Sigmoid colon (tissue), 6 donors: ENCODE measurements at regions not wholly inside any gene's neighbourhood (a gene's known extent, or its start where the extent isn't known, plus 50 kb on each side); places are given as distances from the start of the nearest gene placed in this dataset.

Experiments used
- DNase-seq: peaks from one replicate; pipeline ENCODE4 v3.0.0-alpha.2; 2019
- H3K27ac ChIP-seq, 4 donors: fragments of 200-600 bp; sonication (generic); one replicate each; pipeline ENCODE4 v1.5.1; 2016 to 2019; ENCODE audit warnings: mild to moderate bottlenecking in 1 of 4
- H3K27me3 ChIP-seq, 3 donors: fragments of 200-600 bp; sonication (generic); one replicate each; pipeline ENCODE4 v1.5.1; 2019; ENCODE audit warnings: mild to moderate bottlenecking in 1 of 3
- H3K36me3 ChIP-seq, 4 donors: fragments of 200-600 bp; sonication (generic); one replicate each; pipeline ENCODE4 v1.5.1; 2016 to 2019
- H3K4me1 ChIP-seq, 4 donors: fragments of 200-600 bp; sonication (generic); one replicate each; pipeline ENCODE4 v1.5.1; 2017 to 2019
- H3K4me3 ChIP-seq, 4 donors: fragments of 200-600 bp; sonication (generic); one replicate each; pipeline ENCODE4 v1.5.1; 2017 to 2019; ENCODE audit warnings: mild to moderate bottlenecking in 2 of 4, moderate library complexity in 1 of 4
- H3K9me3 ChIP-seq, 4 donors: fragments of 200-600 bp in 3 of 4; sonication (generic) in 3 of 4; one replicate each; pipeline versions ENCODE4 v1.5.1 to v1.6.1; 2013 to 2019
- EP300 ChIP-seq, 4 donors: sonication (generic); formaldehyde crosslinking; IDR thresholded peaks; one replicate each; pipeline ENCODE4 v1.6.1; 2017; ENCODE audit warnings: antibody characterized with exemption in 4 of 4
- POLR2A ChIP-seq, 2 donors: fragments of 450-650 bp; IDR thresholded peaks; one replicate each; pipeline ENCODE4 v1.6.1; 2016; ENCODE audit warnings: antibody characterized with exemption in 2 of 2, mild to moderate bottlenecking in 2 of 2, moderate library complexity in 2 of 2
- POLR2AphosphoS5 ChIP-seq, 4 donors: sonication (generic); formaldehyde crosslinking; IDR thresholded peaks; one replicate each; pipeline ENCODE4 v1.6.1; 2017; ENCODE audit warnings: antibody characterized with exemption in 4 of 4
- WGBS, 2 donors: extraction: QIAGEN DNeasy Blood & Tissue Kit; methylation state at CpG; one replicate each; pipeline ENCODE4 v1.1.7; 2013; 5-methylcytosine and 5-hydroxymethylcytosine counted together
- intact Hi-C: fragments of 100-400 bp; cut with DNase I; formaldehyde crosslinking; loops from one replicate; pipeline ENCODE4 v1.15.1; 2023
- TF ChIP-seq, protein P1 (sequence below), 4 experiments: fragments of 450-650 bp in 3 of 4; fragments of 200-600 bp in 1 of 4; IDR thresholded peaks; one replicate each; pipeline ENCODE4 v1.5.1; 2016 to 2019; ENCODE audit warnings: antibody characterized with exemption in 4 of 4, mild to moderate bottlenecking in 3 of 4, moderate library complexity in 2 of 4
- donor health status: healthy with polysubstance abuse.
- donor health status: healthy.

DNA sequence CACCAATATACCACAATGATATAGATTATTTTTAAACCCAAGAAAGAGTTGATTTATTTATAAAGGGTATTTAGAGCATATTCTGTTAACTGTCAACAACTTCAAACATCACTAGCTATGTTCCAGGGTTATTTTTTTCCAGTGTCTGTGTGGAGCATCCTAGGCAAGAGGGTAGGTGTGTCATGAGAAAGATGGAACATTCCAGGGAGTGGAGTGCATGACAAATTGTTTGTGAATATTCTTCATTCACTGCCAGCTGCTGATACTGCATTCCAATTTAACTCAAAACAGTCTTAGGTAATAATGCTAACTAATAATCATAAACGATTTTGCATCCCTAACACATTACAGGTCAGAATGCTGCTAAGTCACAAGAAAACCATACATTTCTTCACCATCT lies 148.7 kb upstream of the RASGEF1B start:
- WGBS, 2 donors: 81 to 84% methylated on average over 1 of the region's 1 CpG
- Histone ChIP-seq H3K27me3 (no peaks in the 10 kb centered on the region), H3K36me3 (no peaks in the 10 kb centered on the region), H3K4me1 (no peaks in the 10 kb centered on the region), H3K9me3 (no peaks in the 10 kb centered on the region), H3K27ac (no peak overlapping the region), H3K4me3 (no peak overlapping the region)
- DNase-seq: no peak
- intact Hi-C loops: no loop called here
- TF ChIP-seq, protein P1, sequence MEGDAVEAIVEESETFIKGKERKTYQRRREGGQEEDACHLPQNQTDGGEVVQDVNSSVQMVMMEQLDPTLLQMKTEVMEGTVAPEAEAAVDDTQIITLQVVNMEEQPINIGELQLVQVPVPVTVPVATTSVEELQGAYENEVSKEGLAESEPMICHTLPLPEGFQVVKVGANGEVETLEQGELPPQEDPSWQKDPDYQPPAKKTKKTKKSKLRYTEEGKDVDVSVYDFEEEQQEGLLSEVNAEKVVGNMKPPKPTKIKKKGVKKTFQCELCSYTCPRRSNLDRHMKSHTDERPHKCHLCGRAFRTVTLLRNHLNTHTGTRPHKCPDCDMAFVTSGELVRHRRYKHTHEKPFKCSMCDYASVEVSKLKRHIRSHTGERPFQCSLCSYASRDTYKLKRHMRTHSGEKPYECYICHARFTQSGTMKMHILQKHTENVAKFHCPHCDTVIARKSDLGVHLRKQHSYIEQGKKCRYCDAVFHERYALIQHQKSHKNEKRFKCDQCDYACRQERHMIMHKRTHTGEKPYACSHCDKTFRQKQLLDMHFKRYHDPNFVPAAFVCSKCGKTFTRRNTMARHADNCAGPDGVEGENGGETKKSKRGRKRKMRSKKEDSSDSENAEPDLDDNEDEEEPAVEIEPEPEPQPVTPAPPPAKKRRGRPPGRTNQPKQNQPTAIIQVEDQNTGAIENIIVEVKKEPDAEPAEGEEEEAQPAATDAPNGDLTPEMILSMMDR (IDR thresholded peaks at IDR 0.05): no peak
- TF ChIP-seq POLR2AphosphoS5 (IDR thresholded peaks at IDR 0.05) (no peak), POLR2A (IDR thresholded peaks at IDR 0.05) (no peak), EP300 (IDR thresholded peaks at IDR 0.05) (no peak)

DNA sequence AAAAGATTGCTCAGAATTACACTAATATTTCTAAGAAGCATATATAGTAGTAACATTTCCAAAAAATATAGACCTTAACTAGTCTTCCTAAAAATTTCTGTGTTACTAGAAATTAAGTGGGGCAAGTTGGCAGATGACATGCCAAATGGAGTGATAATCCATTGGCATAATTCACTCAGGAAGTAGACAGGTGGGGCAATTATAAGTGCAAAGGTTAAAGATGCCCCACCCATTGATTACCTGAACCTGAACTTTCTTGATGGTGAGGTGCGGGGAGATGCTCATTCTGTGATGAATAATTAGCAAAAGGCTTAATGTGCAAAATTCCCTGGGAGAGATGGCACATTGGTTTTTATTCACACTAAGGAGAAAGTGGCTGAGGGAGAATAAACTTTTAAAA lies 145.8 kb upstream of the RASGEF1B start:
- Histone ChIP-seq H3K27me3 (no peaks in the 10 kb centered on the region), H3K9me3 (no peaks in the 10 kb centered on the region), H3K27ac (no peak overlapping the region), H3K4me3 (no peak overlapping the region), H3K36me3 (no peaks in the 10 kb centered on the region), H3K4me1 (no peaks in the 10 kb centered on the region)
- no peak for DNase-seq
- intact Hi-C loops: no loop called here
- WGBS, 2 donors: 24 to 85% methylated on average over 1 of the region's 1 CpG
- TF ChIP-seq POLR2AphosphoS5 (IDR thresholded peaks at IDR 0.05) (no peak), POLR2A (IDR thresholded peaks at IDR 0.05) (no peak), EP300 (IDR thresholded peaks at IDR 0.05) (no peak)
- TF ChIP-seq, protein P1 (IDR thresholded peaks at IDR 0.05): no peak

DNA sequence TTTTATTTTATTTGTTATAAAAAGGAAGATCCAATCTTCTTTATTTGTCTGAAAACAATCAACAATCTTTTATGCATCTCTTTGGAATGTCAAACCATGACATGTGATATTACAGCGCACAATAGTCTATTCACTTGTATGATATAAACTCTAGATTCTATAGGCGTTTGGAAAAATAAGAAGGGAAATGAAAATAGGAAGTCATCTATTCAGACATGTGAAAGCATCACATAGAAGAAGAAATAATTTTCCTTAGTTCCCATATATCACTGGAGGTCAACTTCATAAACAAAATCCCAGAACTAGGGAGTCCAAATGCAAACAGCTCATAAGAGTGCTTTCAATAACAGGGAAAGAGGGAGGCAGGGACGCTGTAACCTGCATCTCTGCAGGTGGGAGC lies 139.5 kb upstream of the RASGEF1B start:
- Histone ChIP-seq H3K4me1 (no peaks in the 10 kb centered on the region), H3K36me3 (no peaks in the 10 kb centered on the region), H3K4me3 (no peak overlapping the region), H3K9me3 (no peaks in the 10 kb centered on the region), H3K27me3 (no peaks in the 10 kb centered on the region), H3K27ac (no peak overlapping the region)
- TF ChIP-seq, protein P1 (IDR thresholded peaks at IDR 0.05): no peak
- TF ChIP-seq POLR2A (IDR thresholded peaks at IDR 0.05) (no peak), EP300 (IDR thresholded peaks at IDR 0.05) (no peak), POLR2AphosphoS5 (IDR thresholded peaks at IDR 0.05) (no peak)
- DNase-seq: no peak
- intact Hi-C loops: no loop called here
- WGBS, 2 donors: 85 to 94% methylated on average over 3 of the region's 3 CpGs

DNA sequence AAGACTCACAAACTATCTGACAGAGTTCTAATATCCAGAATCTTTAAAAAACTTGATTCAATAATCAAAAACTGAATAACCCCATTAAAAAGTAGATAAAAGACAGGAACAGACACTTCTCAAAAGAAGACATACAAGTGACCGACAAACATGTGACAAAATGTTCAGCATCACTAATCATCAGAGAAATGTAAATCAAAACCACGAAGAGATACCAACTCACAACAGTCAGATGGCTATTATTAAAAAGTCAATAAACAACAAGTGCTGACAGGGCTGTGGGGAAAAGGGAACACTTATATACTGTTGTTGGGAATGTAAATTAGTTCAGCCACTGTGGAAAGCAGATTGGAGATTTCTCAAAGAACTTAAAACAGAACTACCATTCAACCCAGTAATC lies 138.1 kb upstream of the RASGEF1B start:
- intact Hi-C loops: no loop called here
- no peaks in the 10 kb centered on the region for H3K9me3 ChIP-seq
- no peak overlapping the region for H3K27ac ChIP-seq
- no peak overlapping the region for H3K4me3 ChIP-seq
- TF ChIP-seq POLR2A (IDR thresholded peaks at IDR 0.05) (no peak), POLR2AphosphoS5 (IDR thresholded peaks at IDR 0.05) (no peak), EP300 (IDR thresholded peaks at IDR 0.05) (no peak)
- TF ChIP-seq, protein P1 (IDR thresholded peaks at IDR 0.05): no peak
- no peak for DNase-seq
- H3K36me3 ChIP-seq: no peaks in the 10 kb centered on the region
- WGBS, 2 donors: 77 to 93% methylated on average over 2 of the region's 2 CpGs
- no peaks in the 10 kb centered on the region for H3K27me3 ChIP-seq
- no peaks in the 10 kb centered on the region for H3K4me1 ChIP-seq

DNA sequence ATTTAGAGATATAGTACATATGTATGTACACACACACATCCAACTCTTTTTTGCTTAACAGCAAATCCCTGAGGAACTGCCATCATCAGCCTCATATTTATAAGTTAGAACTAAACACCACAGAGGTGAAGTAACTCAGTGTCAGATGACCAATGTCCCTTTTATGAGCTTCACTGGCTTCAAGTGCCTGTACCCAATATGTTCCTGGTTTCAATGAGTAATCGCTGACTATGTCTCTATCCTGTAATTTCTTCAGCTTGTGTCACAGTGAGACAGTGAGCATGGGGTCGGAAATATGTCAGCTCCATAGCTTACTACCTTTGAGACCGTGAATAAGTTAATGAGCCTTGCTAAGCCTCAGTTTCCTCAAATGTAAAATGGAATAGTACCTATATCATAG lies 136.2 kb upstream of the RASGEF1B start:
- Histone ChIP-seq H3K36me3 (no peaks in the 10 kb centered on the region), H3K27me3 (no peaks in the 10 kb centered on the region), H3K27ac (no peak overlapping the region), H3K4me3 (no peak overlapping the region), H3K9me3 (no peaks in the 10 kb centered on the region), H3K4me1 (no peaks in the 10 kb centered on the region)
- TF ChIP-seq EP300 (IDR thresholded peaks at IDR 0.05) (no peak), POLR2A (IDR thresholded peaks at IDR 0.05) (no peak), POLR2AphosphoS5 (IDR thresholded peaks at IDR 0.05) (no peak)
- TF ChIP-seq, protein P1 (IDR thresholded peaks at IDR 0.05): no peak
- WGBS, 2 donors: 87 to 88% methylated on average over 3 of the region's 3 CpGs
- no peak for DNase-seq
- intact Hi-C loops: no loop called here
